GM19025 (cell line): ENCODE measurements at regions not wholly inside any gene's neighbourhood (a gene's known extent, or its start where the extent isn't known, plus 50 kb on each side); places are given as distances from the start of the nearest gene placed in this dataset.

Experiments
- ATAC-seq: cut with Tn5 transposase; IDR thresholded peaks from one replicate; pipeline ENCODE4 v1.9.1; 2021; ENCODE audit warnings: mild to moderate bottlenecking, low read depth, moderate library complexity; ENCODE audit not compliant: unreplicated experiment

DNA sequence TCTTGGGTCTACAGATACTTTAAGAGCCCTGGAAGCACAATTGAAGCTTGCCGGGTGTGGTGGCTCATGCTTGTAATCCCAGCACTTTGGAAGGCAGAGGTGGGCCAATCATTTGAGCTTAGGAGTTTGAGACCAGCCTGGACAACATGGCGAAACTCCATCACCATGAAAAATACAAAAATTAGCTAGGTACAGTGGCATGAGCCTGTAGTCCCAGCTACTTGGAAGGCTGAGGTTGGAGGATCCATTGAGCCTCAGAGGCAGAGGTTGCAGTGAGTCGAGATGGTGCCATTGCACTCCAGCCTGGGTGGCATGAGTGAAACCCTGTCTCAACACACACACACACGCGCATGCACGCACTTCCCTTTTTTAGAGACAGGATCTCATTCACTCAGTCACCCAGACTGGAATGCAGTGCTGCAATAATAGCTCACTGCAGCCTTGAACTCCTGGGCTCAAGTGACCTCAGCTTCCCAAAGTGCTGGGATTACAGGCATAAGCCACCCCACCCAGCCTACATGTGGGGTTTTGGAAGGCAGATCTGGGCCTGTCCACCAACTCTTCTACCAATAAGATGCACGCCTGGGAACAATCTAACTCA is 182.5 kb upstream of the JARID2 start:
- ATAC-seq: no peak

DNA sequence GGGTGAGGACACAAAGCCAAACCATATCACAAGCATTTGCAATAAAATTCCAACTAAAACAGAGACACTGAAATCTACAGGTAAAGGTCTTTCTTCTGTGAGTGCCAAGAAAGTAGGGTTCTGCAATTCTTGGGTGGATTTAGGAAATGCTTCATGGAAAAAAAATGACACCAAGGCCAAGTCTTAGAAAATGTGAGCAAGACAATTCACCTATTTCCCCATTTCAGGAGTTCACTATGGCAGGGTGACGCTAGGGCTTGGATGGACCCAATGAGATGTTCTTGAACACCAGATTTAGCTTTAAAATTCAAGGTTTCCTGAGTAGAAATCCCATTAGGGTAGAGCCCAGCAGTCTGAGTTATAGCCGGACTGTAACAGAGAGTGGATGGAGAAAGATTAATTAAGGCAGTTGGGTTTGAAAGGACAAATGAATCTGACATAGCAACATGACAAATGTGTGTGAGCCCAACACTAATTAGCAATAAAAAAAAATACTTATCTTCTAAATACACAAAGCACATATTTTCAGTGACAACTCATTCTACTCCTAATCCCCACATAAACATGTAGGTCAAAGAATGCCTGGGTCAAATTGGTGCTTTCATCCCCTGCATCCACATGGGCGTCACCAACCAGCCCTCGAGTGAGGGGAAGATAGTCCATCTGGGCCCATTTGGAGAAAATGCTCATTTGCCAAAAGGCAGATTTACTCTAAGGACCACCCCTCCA is 180.4 kb upstream of the JARID2 start:
- no peak for ATAC-seq

DNA sequence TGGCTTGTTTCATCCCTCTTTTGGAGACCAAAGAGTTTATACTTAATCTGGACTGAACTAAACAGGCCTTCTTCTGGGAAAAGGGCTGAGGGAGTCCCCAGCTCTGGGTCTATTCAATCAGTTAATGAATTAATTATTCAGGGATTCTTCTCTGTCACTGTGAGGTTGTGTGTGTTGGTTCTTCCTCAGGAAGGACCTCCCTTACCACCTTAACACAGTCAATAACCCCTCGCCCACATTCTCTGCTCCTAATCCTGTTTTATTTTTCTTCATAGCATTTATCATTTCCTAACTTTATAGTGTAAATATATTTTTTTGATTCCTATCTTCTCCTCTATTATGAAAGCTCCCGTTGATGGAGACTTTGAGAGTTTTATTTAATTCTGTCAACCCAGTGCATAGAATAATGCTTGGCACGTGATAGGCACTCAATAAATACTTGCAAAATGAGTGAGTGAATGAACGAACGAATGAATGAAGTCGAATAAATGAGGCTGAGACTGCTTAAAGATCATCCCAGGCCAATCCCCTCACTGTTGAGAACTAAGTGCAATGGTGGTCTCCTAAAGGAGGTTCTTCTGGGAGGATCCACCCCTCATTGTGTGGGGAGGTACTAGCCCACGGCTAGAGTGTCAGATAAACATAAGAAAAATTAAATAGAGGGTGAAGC is 179.6 kb upstream of the JARID2 start:
- no peak for ATAC-seq

- ATAC-seq: no peak
These were observed 172.5 kb upstream of the JARID2 start for GRCh38 chr6:15073344-15073789.

GRCh38 chr6:15073883-15074465 is 171.9 kb upstream of the JARID2 start:
- ATAC-seq: no peak

GRCh38 chr6:15074806-15075205 is 171.1 kb upstream of the JARID2 start:
- ATAC-seq: no peak

GRCh38 chr6:15076565-15076964 is 169.3 kb upstream of the JARID2 start:
- ATAC-seq: no peak

GRCh38 chr6:15077006-15077405 is 168.9 kb upstream of the JARID2 start:
- no peak for ATAC-seq

DNA sequence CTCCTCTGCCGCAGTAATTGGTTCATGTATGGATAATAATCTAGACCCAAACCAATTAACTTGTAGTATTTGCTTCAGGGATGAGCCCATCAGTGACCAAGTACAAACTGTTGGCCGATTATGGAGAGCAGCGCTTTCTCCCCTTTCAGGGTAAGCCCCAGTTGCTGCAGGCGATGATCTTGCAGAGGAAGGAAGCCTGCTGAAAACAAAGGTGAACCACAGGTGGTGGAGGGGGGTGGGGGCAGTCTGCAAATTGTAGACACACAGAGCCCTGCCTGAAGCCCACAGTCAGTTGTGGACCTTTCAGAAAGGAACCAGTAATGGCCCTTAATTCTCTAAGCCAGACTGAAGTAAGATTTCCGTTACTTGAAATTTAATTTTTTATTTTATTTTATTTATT is 167.9 kb upstream of the JARID2 start:
- no peak for ATAC-seq

- ATAC-seq: no peak
These were observed 166.5 kb upstream of the JARID2 start for GRCh38 chr6:15079288-15079817.

- ATAC-seq: no peak
These were observed 165.0 kb upstream of the JARID2 start for GRCh38 chr6:15080895-15081294.

DNA sequence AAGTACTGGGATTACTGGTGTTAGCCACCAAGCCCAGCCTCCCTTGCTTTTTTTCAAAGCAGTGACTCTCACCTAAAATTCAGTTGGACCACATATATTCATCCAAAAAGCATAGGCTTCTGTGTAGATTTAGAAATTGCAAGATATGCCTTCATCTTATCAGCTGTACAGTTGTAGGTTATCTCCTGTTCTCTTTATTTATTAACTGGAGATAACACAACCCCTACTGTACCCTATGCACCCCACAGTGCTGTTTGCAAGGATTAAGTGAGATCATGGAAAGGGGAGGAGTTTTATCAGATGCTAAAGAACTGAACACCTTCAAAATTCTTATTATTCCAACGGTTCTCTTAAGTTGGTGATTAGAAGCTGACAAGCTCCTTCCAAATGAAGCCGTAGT is 164.4 kb upstream of the JARID2 start:
- ATAC-seq: no peak

DNA sequence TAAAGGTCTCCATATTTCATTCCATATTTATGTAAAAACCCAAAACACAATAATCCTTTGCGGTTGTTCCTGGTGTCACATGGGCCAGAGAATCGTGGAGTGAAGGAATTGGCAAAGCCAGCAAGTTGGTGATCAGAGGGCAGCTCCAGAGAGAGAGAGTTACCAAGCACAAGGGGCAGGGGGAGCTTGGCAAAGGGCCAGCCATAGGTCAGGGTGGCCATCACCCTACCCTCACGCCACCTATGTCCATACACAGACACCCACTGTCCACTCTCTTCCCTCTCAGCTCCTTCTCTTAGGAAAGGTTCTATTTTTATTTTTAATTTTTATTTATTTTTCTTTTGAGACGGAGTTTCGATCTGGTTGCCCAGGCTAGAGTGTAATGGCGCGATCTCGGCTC is 163.2 kb upstream of the JARID2 start:
- no peak for ATAC-seq

GRCh38 chr6:15086348-15087158 is 159.3 kb upstream of the JARID2 start:
- no peak for ATAC-seq

- ATAC-seq: no peak
These were observed 158.7 kb upstream of the JARID2 start for GRCh38 chr6:15087186-15087589.

- no peak for ATAC-seq
These were observed 156.8 kb upstream of the JARID2 start for GRCh38 chr6:15088904-15089568.

- ATAC-seq: no peak
These were observed 156.2 kb upstream of the JARID2 start for GRCh38 chr6:15089569-15090144.

- ATAC-seq: no peak
These were observed 155.7 kb upstream of the JARID2 start for GRCh38 chr6:15090145-15090579.

DNA sequence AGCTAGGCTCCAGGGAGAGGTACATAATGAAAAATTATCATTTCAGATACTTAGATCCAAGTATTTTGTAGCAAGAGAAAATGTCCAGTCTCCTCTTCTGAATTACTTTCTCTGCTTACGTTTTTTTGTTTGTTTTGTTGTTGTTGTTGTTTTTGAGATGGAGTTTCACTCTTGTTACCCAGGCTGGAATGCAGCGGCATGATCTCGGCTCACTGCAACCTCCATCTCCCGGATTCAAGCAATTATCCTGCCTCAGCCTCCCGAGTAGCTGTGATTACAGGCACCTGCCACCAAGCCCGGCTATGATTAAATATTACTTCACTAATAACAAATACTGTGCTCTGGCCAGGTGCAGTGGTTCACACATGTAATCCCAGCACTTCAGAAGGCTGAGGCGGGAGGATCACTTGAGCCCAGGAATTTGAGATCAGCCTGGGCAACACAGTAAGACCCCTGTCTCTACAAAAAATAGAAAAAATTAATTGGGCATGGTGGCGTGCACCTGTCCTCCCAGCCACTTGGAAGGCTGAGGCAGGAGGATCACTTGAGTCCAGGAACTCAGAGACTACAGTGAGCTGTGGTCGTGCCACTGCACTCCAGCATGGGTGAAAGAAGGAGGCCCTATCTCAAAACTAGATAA is 155.0 kb upstream of the JARID2 start:
- no peak for ATAC-seq
